ENCODE measurements at regions not wholly inside any gene's neighbourhood (a gene's known extent, or its start where the extent isn't known, plus 50 kb on each side); places are given as distances from the start of the nearest gene placed in this dataset.

DNA sequence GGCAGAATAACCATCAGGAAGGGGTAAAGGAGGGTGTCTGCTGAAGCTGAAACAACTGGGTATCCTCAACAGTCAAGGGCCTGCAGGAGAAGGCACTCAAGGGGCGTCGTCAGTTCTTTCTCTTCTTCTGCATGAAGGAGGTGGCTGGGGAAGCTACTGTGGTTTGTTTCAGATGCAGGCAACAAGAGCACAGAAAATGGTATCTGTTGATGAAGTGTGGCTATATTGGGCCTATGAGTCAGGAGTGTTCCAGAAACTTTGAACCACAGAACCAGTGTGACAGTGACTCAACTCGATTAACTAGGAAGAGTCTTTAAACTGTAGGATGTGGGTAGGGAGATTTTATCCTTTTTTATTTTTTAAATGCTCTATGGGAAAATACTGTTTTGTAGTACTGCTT, 686.3 kb downstream of the FGF9 start:
- TF ChIP-seq CTCF (IDR thresholded peaks at IDR 0.05; ENCODE audit: insufficient read depth, low read length, missing control alignments): no peak
- POLR2A ChIA-PET: no interaction called here
- CTCF ChIA-PET: no interaction called here
- DNase-seq (ENCODE audit: low read depth, low spot score): no peak
- H3K4me3 ChIP-seq (ENCODE audit: low read depth, low read length): no peak overlapping the region

DNA sequence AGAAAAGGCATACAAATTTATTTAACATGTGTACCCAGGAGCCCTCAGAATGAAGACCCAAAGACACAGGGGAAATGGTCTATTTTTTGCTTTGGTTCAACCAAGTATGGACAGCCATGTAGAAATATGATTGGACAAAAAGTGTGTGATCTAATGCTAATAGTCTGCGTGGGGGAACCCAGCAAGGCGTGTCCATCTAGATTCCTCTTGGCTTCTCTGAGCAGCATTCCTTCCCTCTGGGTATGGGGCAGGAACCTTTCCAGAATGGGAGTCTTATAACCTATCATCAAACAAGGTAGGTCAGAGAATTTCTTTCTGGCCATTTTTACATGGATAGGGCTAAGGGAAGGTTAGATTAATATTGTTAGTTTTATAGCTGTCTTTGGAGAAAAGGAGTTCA, 698.2 kb downstream of the FGF9 start:
- POLR2A ChIA-PET: no interaction called here
- no peak for TF ChIP-seq CTCF (IDR thresholded peaks at IDR 0.05; ENCODE audit: insufficient read depth, low read length, missing control alignments)
- DNase-seq (ENCODE audit: low read depth, low spot score): no peak
- no peak overlapping the region for H3K4me3 ChIP-seq (ENCODE audit: low read depth, low read length)
- CTCF ChIA-PET: no interaction called here

DNA sequence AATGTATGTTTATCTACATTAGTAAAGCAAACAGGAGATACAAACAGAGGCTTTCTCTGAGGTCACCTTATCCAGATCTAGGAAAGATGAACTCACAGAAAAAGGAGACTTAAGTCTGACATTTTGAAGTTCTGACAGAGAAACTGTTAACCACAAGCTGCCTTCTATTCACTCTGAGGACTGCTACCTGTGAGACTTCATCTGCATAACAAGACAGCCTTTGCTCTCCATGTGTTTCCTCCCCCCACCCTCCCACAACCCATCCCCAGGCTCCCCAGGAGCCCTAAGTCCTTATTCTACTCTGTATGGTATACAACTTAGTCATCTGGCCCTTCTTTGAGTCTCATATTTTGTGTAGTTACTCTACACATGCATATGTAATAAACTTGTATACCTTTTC, 699.0 kb downstream of the FGF9 start:
- ChIA-PET POLR2A (no interaction called here), CTCF (no interaction called here)
- H3K4me3 ChIP-seq (ENCODE audit: low read depth, low read length): no peak overlapping the region
- no peak for TF ChIP-seq CTCF (IDR thresholded peaks at IDR 0.05; ENCODE audit: insufficient read depth, low read length, missing control alignments)
- no peak for DNase-seq (ENCODE audit: low read depth, low spot score)

DNA sequence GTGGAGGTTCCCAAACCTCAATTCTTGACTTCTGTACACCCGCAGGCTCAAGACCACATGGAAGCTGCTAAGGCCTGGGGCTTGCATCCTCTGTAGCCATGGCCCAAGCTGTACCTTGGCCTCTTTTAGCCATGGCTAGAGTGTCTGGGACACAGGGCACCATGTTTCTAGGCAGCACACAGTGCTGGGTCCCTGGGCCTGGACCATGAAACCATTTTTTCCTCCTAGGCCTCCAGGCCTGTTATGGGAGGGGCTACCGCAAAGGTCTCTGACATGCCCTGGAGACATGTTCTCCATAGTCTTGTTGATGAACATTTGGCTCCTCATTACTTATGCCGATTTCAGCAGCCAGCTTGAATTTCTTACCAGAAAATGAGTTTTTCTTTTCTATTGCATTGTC, 701.4 kb downstream of the FGF9 start:
- CTCF ChIA-PET: no interaction called here
- H3K4me3 ChIP-seq (ENCODE audit: low read depth, low read length): no peak overlapping the region
- no peak for DNase-seq (ENCODE audit: low read depth, low spot score)
- POLR2A ChIA-PET: no interaction called here
- TF ChIP-seq CTCF (IDR thresholded peaks at IDR 0.05; ENCODE audit: insufficient read depth, low read length, missing control alignments): no peak

DNA sequence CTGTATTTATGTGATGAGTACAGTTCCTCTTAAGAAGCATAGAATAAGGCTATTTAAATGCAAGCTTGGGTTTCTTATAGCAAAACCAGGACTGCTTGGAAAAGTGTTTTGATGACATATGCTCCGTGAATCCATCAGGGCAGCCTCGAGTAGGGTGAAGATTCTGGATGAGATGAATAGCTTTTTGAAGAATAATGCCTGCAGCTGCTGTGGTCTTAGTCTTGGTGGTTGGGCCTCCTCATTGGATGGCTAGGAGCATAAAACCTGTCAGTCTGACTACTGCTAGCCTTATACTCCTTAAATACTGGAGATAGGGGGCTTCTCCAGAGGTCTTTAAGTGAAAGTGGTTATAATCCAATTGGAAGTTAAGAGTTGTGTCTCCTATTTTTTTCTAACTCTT, 704.3 kb downstream of the FGF9 start:
- POLR2A ChIA-PET: no interaction called here
- no peak for TF ChIP-seq CTCF (IDR thresholded peaks at IDR 0.05; ENCODE audit: insufficient read depth, low read length, missing control alignments)
- no peak for DNase-seq (ENCODE audit: low read depth, low spot score)
- CTCF ChIA-PET: no interaction called here
- no peak overlapping the region for H3K4me3 ChIP-seq (ENCODE audit: low read depth, low read length)

DNA sequence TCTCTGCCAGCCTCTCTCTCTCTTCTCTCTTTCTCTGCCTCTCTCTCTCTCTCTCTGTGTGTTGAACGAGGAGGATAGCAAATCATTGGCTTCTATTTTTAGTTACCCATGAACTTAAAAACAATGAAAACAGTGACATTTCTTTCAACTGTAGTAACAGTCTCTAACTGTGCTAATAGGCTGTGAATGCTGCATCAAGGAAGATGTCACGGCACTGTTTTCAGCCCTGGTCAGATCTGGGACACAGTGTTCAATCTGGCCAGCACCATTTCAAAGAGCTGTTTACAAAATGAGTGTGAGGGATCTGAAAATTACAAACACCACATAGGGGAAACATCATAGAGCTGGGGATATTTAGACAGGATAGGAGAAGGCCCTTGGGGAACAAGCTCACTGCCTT, 717.0 kb downstream of the FGF9 start:
- DNase-seq (ENCODE audit: low read depth, low spot score): no peak
- POLR2A ChIA-PET: no interaction called here
- no peak for TF ChIP-seq CTCF (IDR thresholded peaks at IDR 0.05; ENCODE audit: insufficient read depth, low read length, missing control alignments)
- H3K4me3 ChIP-seq (ENCODE audit: low read depth, low read length): no peak overlapping the region
- CTCF ChIA-PET: no interaction called here
